SK-N-SH (cell line): ENCODE measurements at regions not wholly inside any gene's neighbourhood (a gene's known extent, or its start where the extent isn't known, plus 50 kb on each side); places are given as distances from the start of the nearest gene placed in this dataset.

Experiments used
- CTCF ChIA-PET: fragments of 300-600, 350-600 bp; formaldehyde crosslinking; extraction: SDS; loops from one replicate; lab custom pipeline; 2021; lab: Yijun Ruan, JAX
- POLR2A ChIA-PET: fragments of 350-600 bp; sonication (Branson Sonifier 250); formaldehyde crosslinking; extraction: SDS; loops from one replicate; lab custom pipeline; 2020; ENCODE audit warnings: antibody characterized with exemption, inconsistent platforms; lab: Yijun Ruan, JAX
- DNase-seq: peaks from one replicate; pipeline ENCODE4 v3.0.0; 2012
- H2AFZ ChIP-seq: fragments of 200-600 bp; sonication (generic); 2 replicates; pipeline ENCODE4 v1.8.1; 2016; ENCODE audit warnings: antibody characterized with exemption, mild to moderate bottlenecking, low read depth
- H3F3A ChIP-seq: fragments of 200-600 bp; sonication (generic); replicated peaks from 2 replicates; pipeline ENCODE3; 2016; ENCODE audit warnings: antibody characterized with exemption, mild to moderate bottlenecking; ENCODE audit not compliant: insufficient read depth
- H3K27ac ChIP-seq, 2 experiments: fragments of 200-500 bp in 1 of 2; fragments of 200-600 bp in 1 of 2; sonication (Bioruptor generic) in 1 of 2; sonication (generic), shearing (Covaris generic) in 1 of 2; 2 replicates each; pipeline versions ENCODE4 v1.5.1 to v1.6.1; 2014 to 2016; ENCODE audit warnings: low read depth in 2 of 2, inconsistent platforms in 1 of 2, low read length in 1 of 2, mild to moderate bottlenecking in 1 of 2, mixed read lengths in 1 of 2
- H3K27me3 ChIP-seq: fragments of 200-600 bp; sonication (generic), shearing (Covaris generic); 2 replicates; pipeline ENCODE4 v1.6.1; 2016; ENCODE audit warnings: mixed run types; ENCODE audit not compliant: insufficient read depth
- H3K36me3 ChIP-seq, 2 experiments: fragments of 200-500 bp in 1 of 2; fragments of 200-600 bp in 1 of 2; sonication (Bioruptor generic) in 1 of 2; sonication (generic) in 1 of 2; replicated peaks in 1 of 2; 2 replicates each; pipeline versions ENCODE3 to v1.5.1; 2014 to 2016; ENCODE audit warnings: low read length in 1 of 2, mild to moderate bottlenecking in 1 of 2; ENCODE audit not compliant: insufficient read depth in 2 of 2, control insufficient read depth in 1 of 2
- H3K4me1 ChIP-seq, 2 experiments: fragments of 200-500 bp in 1 of 2; fragments of 200-600 bp in 1 of 2; sonication (Bioruptor generic) in 1 of 2; sonication (generic), shearing (Covaris generic) in 1 of 2; 2 replicates each; pipeline versions ENCODE4 v1.5.1 to v1.6.1; 2014 to 2016; ENCODE audit warnings: low read depth in 1 of 2, low read length in 1 of 2, mixed run types in 1 of 2; ENCODE audit not compliant: insufficient read depth in 2 of 2, control insufficient read depth in 1 of 2
- H3K4me2 ChIP-seq: fragments of 200-600 bp; sonication (generic), shearing (Covaris generic); 2 replicates; pipeline ENCODE4 v1.6.1; 2017; ENCODE audit warnings: mixed run types
- H3K4me3 ChIP-seq, 2 experiments: fragments of 200-500 bp in 1 of 2; fragments of 200-600 bp in 1 of 2; sonication (Bioruptor generic) in 1 of 2; sonication (generic), shearing (Covaris generic) in 1 of 2; 2 replicates each; pipeline versions ENCODE4 v1.5.1 to v1.8.1; 2014 to 2016; ENCODE audit warnings: low read depth in 2 of 2, inconsistent platforms in 1 of 2, low read length in 1 of 2, mild to moderate bottlenecking in 1 of 2, mixed read lengths in 1 of 2, moderate library complexity in 1 of 2
- H3K79me2 ChIP-seq: fragments of 200-600 bp; sonication (generic); 2 replicates; pipeline ENCODE4 v1.8.1; 2017; ENCODE audit warnings: mild to moderate bottlenecking; ENCODE audit not compliant: insufficient read depth
- H3K9ac ChIP-seq: fragments of 200-600 bp; sonication (generic); 2 replicates; pipeline ENCODE4 v1.6.1; 2017; ENCODE audit warnings: mixed run types
- H3K9me2 ChIP-seq: fragments of 200-600 bp; sonication (generic); 2 replicates; pipeline ENCODE4 v1.6.1; 2017; ENCODE audit warnings: mixed run types
- H3K9me3 ChIP-seq: fragments of 200-600 bp; sonication (generic); 2 replicates; pipeline ENCODE4 v1.6.1; 2017; ENCODE audit warnings: mixed run types, mild to moderate bottlenecking, moderate library complexity
- H4K20me1 ChIP-seq: fragments of 200-600 bp; sonication (generic); 2 replicates; pipeline ENCODE4 v1.6.1; 2017; ENCODE audit warnings: mild to moderate bottlenecking, mixed run types; ENCODE audit not compliant: insufficient read depth
- CHD2 ChIP-seq: fragments of 150-350 bp; IDR thresholded peaks from 2 replicates; pipeline ENCODE4 v1.6.1; 2018; ENCODE audit warnings: low read length; ENCODE audit not compliant: partially characterized antibody
- EP300 ChIP-seq, 2 experiments: IDR thresholded peaks; 2 replicates each; pipeline versions ENCODE4 v1.4.0 to v1.6.1; 2012; ENCODE audit warnings: borderline replicate concordance in 1 of 2, low read depth in 1 of 2, low read length in 1 of 2
- GATA2 ChIP-seq: sonication (generic); formaldehyde crosslinking; IDR thresholded peaks from 2 replicates; pipeline ENCODE4 v1.5.0; 2020; ENCODE audit warnings: mild to moderate bottlenecking, missing genetic modification reagents
- MXI1 ChIP-seq: IDR thresholded peaks from 2 replicates; pipeline ENCODE4 v1.6.1; 2012; ENCODE audit warnings: mild to moderate bottlenecking, low read depth, low read length, improper control_type of control experiment
- POLR2AphosphoS5 ChIP-seq: IDR thresholded peaks from 2 replicates; pipeline ENCODE4 v1.6.1; 2012; ENCODE audit warnings: low read depth, low read length
- RCOR1 ChIP-seq: fragments of 150-350 bp; IDR thresholded peaks from 2 replicates; pipeline ENCODE4 v1.6.1; 2017; ENCODE audit warnings: antibody characterized with exemption, low read length
- RFX5 ChIP-seq: IDR thresholded peaks from 2 replicates; pipeline ENCODE4 v1.6.1; 2012; ENCODE audit warnings: mild to moderate bottlenecking, improper control_type of control experiment, low read length
- SMC3 ChIP-seq: IDR thresholded peaks from 2 replicates; pipeline ENCODE4 v1.6.1; 2012; ENCODE audit warnings: low read depth, low read length, improper control_type of control experiment
- TAF1 ChIP-seq: IDR thresholded peaks from 2 replicates; pipeline ENCODE4 v1.6.1; 2012; ENCODE audit warnings: low read depth, mild to moderate bottlenecking, low read length, moderate library complexity, borderline replicate concordance
- WGBS: methylation state at CpG from one replicate; pipeline ENCODE4 v1.1.6; 2017; ENCODE audit warnings: low lambda C conversion rate; 5-methylcytosine and 5-hydroxymethylcytosine counted together
- TF ChIP-seq, protein P1 (sequence below): fragments of 200-600 bp; sonication (generic); IDR thresholded peaks from 2 replicates; pipeline ENCODE4 v1.6.1; 2017; ENCODE audit warnings: antibody characterized with exemption, mild to moderate bottlenecking, moderate library complexity

DNA sequence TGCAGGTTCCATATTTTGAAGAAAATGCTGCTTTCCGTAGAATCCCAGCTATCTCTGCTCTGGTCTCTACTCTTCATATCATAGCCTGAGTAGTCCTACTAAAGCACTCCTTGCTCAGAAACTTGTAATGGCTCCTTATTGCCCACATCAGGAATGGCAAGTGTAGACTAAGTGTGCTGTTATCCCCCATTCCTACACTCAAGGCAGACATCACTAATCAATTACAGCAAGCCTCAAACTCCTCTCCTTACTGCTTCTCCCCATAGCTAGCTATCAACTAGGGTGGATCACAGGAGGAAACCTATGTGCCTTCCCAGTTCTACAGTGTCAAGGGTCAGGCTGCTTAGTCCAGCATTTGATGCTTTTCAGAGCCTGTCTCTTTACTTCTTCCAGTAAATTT, 163.4 kb downstream of the HAPSTR1 start (continued):
- TF ChIP-seq, protein P1, sequence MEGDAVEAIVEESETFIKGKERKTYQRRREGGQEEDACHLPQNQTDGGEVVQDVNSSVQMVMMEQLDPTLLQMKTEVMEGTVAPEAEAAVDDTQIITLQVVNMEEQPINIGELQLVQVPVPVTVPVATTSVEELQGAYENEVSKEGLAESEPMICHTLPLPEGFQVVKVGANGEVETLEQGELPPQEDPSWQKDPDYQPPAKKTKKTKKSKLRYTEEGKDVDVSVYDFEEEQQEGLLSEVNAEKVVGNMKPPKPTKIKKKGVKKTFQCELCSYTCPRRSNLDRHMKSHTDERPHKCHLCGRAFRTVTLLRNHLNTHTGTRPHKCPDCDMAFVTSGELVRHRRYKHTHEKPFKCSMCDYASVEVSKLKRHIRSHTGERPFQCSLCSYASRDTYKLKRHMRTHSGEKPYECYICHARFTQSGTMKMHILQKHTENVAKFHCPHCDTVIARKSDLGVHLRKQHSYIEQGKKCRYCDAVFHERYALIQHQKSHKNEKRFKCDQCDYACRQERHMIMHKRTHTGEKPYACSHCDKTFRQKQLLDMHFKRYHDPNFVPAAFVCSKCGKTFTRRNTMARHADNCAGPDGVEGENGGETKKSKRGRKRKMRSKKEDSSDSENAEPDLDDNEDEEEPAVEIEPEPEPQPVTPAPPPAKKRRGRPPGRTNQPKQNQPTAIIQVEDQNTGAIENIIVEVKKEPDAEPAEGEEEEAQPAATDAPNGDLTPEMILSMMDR = no peak

DNA sequence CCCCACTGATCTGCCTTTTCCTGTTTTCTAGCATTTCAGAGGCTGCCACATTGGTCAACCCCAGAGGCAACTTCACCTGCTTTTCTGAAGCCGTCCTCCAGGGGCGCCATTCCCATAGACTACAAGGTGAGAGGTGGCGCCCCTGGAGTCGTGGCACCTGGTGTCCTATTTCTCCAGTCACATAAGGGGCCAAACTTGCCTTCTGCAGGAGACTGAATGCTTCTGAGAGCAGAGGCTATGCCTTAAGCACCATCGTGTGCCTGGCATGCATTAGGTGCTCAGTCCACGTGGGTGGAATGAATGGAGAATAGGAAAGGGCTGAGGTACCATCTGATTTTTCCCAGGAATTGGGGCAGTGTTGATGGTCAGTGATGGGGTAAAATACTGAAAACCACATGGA, 164.8 kb downstream of the HAPSTR1 start:
- Histone ChIP-seq H3K36me3 (no peaks in the 10 kb centered on the region), H3K9me2 (no peaks in the 10 kb centered on the region), H3K27ac (no peak overlapping the region), H4K20me1 (no peaks in the 10 kb centered on the region), H3K4me3 (no peak overlapping the region; a peak in 1 of 4 replicates), H3K27me3 (no peaks in the 10 kb centered on the region), H3K4me2 (no peak overlapping the region), H3K79me2 (no peaks in the 10 kb centered on the region), H3K9ac (no peak overlapping the region), H3F3A (no peaks in the 10 kb centered on the region), H3K4me1 (peaks cover 0 to 13% of the 10 kb centered on the region in 2 experiments; a peak in 1 of 4 replicates), H3K9me3 (no peaks in the 10 kb centered on the region), H2AFZ (no peak overlapping the region)
- TF ChIP-seq MXI1 = no peak
- TF ChIP-seq, protein P1 = peak; percentile 38
- CTCF ChIA-PET = interaction anchor here (0.8 to 1.7 kb wide), 5 partner anchors 12 to 96 kb away, joined by 3 to 5 read pairs (median 4); no protein-coding TSS in a partner anchor
- POLR2A ChIA-PET = no interaction called here
- DNase-seq = peak; percentile 34
- WGBS = 52% methylated on average over 6 of the region's 6 CpGs

DNA sequence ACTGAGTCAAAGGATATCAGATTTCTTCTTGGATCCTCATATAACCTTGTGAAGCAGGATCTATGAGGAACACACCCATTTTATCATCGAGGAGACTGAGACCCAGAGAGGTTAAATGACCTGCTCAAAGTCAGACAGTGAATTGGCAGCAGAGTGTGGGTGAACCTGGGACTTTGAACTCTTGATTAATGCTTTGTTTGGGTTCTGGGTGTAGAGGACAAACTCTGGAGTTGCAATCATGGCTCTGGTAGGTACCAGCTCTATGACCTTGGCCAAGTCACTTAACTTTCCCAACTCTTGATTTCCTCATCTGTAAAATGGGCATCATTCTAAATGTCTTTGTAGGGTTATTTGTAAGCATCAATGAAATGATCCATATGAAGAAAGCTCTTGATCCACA, 166.4 kb downstream of the HAPSTR1 start:
- 12% methylated on average over 1 of the region's 1 CpG for WGBS
- Histone ChIP-seq H3K9ac (no peak overlapping the region), H3K9me3 (no peaks in the 10 kb centered on the region), H3K4me3 (no peak overlapping the region), H3K79me2 (no peaks in the 10 kb centered on the region), H3K9me2 (no peaks in the 10 kb centered on the region), H4K20me1 (no peaks in the 10 kb centered on the region), H3K27me3 (no peaks in the 10 kb centered on the region), H3F3A (no peaks in the 10 kb centered on the region), H3K36me3 (no peaks in the 10 kb centered on the region), H3K27ac (no peak overlapping the region), H3K4me2 (no peak overlapping the region), H3K4me1 (peaks cover 0 to 13% of the 10 kb centered on the region in 2 experiments; a peak in 1 of 4 replicates), H2AFZ (no peak overlapping the region)
- POLR2A ChIA-PET = no interaction called here
- no peak for DNase-seq
- TF ChIP-seq RCOR1 (no peak), CHD2 (no peak), EP300 (IDR thresholded peaks at IDR 0.05; ENCODE audit: borderline replicate concordance in 1 of 2, low read depth in 1 of 2, low read length in 1 of 2) (no peak), POLR2AphosphoS5 (no peak), TAF1 (no peak), SMC3 (no peak), GATA2 (CRISPR knock-in tag) (no peak), RFX5 (no peak)
- CTCF ChIA-PET = interaction anchor here (0.6 to 3.4 kb wide), 22 partner anchors 10 to 1252 kb away, joined by 3 to 20 read pairs (median 5); partner anchors contain the start of gene GRIN2A
